ENCODE measurements at regions not wholly inside any gene's neighbourhood (a gene's known extent, or its start where the extent isn't known, plus 50 kb on each side); places are given as distances from the start of the nearest gene placed in this dataset.

DNA sequence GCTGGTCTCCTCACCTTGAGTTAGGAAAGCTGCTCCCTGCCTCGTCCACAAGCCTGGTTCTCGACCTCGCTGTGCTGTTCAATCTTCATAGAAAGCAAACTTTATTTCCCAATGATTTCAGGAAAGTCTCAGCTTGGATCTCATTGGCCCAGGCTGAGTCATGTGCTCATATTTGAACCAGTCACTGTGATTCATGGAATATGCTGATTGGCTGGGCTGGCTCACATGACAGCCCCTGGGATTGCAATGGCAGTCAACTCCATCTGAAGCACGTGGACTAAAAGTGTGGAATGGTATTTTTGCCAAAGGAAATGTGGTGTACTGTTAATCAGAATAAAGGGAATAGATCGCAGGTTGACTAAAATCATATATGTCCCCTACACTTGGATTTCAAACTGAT is 396.6 kb downstream of the AACS start:
- Mint-ChIP-seq H3K36me3 (ENCODE audit: insufficient read depth) (no peaks in the 10 kb centered on the region), H3K27ac (no peak overlapping the region), H3K27me3 (peaks cover 14% of the 10 kb centered on the region), H3K4me1 (ENCODE audit: low read depth) (no peaks in the 10 kb centered on the region), H3K9me3 (ENCODE audit: low read depth) (no peaks in the 10 kb centered on the region), H3K4me3 (ENCODE audit: low read depth) (no peak overlapping the region)
- no peak for DNase-seq (ENCODE audit: low spot score, unreplicated experiment)
- TF ChIP-seq, protein P1, sequence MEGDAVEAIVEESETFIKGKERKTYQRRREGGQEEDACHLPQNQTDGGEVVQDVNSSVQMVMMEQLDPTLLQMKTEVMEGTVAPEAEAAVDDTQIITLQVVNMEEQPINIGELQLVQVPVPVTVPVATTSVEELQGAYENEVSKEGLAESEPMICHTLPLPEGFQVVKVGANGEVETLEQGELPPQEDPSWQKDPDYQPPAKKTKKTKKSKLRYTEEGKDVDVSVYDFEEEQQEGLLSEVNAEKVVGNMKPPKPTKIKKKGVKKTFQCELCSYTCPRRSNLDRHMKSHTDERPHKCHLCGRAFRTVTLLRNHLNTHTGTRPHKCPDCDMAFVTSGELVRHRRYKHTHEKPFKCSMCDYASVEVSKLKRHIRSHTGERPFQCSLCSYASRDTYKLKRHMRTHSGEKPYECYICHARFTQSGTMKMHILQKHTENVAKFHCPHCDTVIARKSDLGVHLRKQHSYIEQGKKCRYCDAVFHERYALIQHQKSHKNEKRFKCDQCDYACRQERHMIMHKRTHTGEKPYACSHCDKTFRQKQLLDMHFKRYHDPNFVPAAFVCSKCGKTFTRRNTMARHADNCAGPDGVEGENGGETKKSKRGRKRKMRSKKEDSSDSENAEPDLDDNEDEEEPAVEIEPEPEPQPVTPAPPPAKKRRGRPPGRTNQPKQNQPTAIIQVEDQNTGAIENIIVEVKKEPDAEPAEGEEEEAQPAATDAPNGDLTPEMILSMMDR (IDR thresholded peaks at IDR 0.05; ENCODE audit: unreplicated experiment): no peak

DNA sequence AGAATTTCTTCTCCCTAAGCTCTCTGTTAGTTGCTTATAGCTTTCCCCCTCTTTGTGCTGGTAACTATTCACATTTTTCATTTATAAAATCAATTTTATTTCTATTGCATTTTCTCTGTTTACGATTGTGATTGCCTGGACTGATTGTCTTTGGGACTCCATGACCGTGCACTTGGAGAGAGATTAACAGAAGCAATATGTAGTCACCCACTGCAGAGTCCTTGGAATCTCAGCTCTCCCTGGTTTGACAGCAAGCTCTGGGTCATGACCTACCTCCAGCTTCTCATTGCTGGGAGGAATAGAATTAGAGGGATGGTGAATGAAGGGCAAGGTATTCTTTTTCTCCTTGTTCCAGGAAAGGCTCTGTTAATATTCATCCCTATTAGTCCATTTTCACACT is 398.2 kb downstream of the AACS start:
- Mint-ChIP-seq H3K36me3 (ENCODE audit: insufficient read depth) (no peaks in the 10 kb centered on the region), H3K9me3 (ENCODE audit: low read depth) (no peaks in the 10 kb centered on the region), H3K4me3 (ENCODE audit: low read depth) (no peak overlapping the region), H3K27ac (no peak overlapping the region), H3K27me3 (peaks cover 24% of the 10 kb centered on the region), H3K4me1 (ENCODE audit: low read depth) (no peaks in the 10 kb centered on the region)
- no peak for DNase-seq (ENCODE audit: low spot score, unreplicated experiment)
- TF ChIP-seq, protein P1 (IDR thresholded peaks at IDR 0.05; ENCODE audit: unreplicated experiment): no peak

DNA sequence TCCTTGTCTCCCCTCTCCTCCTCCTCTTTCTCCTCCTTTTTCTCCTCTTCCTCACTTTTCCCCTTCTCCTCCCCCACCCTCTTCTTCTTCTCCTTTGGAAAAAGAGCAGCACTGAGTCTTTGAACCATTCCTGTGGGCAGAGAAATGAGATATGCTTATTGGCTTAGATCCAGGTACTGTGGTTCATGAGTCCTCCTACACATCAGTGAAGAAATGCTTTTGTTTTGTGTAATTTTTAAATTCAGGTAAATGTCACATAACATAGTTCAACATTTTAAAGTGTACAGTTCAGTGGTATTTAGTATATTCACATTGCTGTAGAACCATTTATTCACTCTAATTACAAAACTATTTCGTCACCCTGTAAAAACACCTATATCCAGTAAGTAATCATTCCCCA is 402.1 kb downstream of the AACS start:
- H3K27ac Mint-ChIP-seq: no peak overlapping the region
- TF ChIP-seq, protein P1 (IDR thresholded peaks at IDR 0.05; ENCODE audit: unreplicated experiment): no peak
- H3K9me3 Mint-ChIP-seq (ENCODE audit: low read depth): no peaks in the 10 kb centered on the region
- no peak for DNase-seq (ENCODE audit: low spot score, unreplicated experiment)
- H3K36me3 Mint-ChIP-seq (ENCODE audit: insufficient read depth): no peaks in the 10 kb centered on the region
- H3K4me3 Mint-ChIP-seq (ENCODE audit: low read depth): no peak overlapping the region
- no peaks in the 10 kb centered on the region for H3K4me1 Mint-ChIP-seq (ENCODE audit: low read depth)
- peaks cover 24% of the 10 kb centered on the region for H3K27me3 Mint-ChIP-seq

DNA sequence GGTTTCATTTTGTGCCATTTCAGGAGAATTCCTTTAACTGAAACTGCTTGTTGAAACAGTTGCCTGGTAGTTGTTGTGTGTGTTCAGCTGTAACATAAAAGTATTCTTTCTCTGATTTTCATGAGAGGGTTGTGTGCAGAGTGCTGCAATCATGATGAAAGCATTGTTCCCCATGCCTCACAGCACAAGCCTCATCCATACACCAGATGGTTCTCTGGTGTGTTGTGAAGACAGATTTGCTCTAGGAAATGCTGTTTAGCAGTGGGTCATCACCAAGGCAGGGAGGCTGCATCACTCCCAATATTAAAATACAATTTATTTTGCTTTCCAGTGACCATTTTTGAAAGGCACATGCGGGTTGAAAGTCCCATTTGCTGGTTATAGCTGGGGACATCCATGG is 404.4 kb downstream of the AACS start:
- H3K27ac Mint-ChIP-seq: no peak overlapping the region
- peaks cover 21% of the 10 kb centered on the region for H3K27me3 Mint-ChIP-seq
- no peaks in the 10 kb centered on the region for H3K36me3 Mint-ChIP-seq (ENCODE audit: insufficient read depth)

DNA sequence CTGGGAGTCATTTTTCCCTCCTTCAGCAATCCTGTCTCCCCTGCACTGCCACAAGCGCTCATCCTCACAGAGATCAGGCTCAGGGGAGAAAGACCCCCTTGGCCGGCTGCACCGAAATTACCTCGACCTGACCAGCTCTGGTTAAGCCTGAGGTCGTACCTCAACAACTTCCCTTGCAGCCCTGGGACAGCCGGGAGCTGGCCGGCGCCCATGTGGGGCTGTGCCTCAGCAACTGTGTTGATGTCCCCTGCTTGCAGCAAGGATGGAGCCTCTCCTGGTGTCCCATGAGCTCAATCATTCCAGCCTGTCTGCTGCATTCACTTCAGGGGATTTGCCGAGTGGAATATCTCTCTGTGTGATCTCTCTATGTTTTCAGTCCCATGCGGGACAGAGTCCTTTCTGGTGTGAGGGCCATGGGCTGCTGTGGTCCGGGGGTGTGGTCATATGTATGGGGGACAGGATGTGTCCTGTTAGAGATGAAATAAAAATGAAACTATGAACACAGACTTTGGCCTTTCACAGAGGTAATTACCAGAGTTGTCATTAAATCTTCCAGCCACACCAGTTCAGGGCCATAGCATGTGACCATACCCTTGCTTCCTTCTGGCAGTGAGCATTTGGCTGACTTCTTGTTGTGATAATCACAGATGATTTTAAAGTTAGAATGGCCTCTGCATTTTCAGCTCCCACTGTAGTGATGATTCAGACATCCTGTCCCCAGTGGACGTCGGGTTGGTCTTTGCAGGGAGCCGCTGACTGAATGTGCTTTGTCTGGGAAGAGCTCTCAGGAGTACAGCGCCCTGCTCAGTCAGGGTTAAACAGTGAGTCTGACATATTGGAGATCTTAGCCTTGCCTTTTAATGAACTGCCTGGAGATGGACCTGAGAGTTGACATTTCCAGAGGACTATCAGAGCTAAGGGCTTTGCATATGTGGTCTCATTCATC is 405.9 kb downstream of the AACS start:
- H3K4me3 Mint-ChIP-seq (ENCODE audit: low read depth): no peak overlapping the region
- TF ChIP-seq, protein P1 (IDR thresholded peaks at IDR 0.05; ENCODE audit: unreplicated experiment): no peak
- H3K9me3 Mint-ChIP-seq (ENCODE audit: low read depth): no peaks in the 10 kb centered on the region
- H3K27me3 Mint-ChIP-seq: peaks cover 20% of the 10 kb centered on the region
- H3K36me3 Mint-ChIP-seq (ENCODE audit: insufficient read depth): no peaks in the 10 kb centered on the region
- no peaks in the 10 kb centered on the region for H3K4me1 Mint-ChIP-seq (ENCODE audit: low read depth)
- no peak overlapping the region for H3K27ac Mint-ChIP-seq
- no peak for DNase-seq (ENCODE audit: low spot score, unreplicated experiment)

More for the DNA sequence above, 404.4 kb downstream of the AACS start:
- TF ChIP-seq, protein P1 (IDR thresholded peaks at IDR 0.05; ENCODE audit: unreplicated experiment): no peak
- no peaks in the 10 kb centered on the region for H3K9me3 Mint-ChIP-seq (ENCODE audit: low read depth)
- H3K4me3 Mint-ChIP-seq (ENCODE audit: low read depth): no peak overlapping the region
- DNase-seq (ENCODE audit: low spot score, unreplicated experiment): no peak
- H3K4me1 Mint-ChIP-seq (ENCODE audit: low read depth): no peaks in the 10 kb centered on the region

Measured in progenitor cell of endocrine pancreas (in vitro differentiated cells).